ENCODE measurements at regions not wholly inside any gene's neighbourhood (a gene's known extent, or its start where the extent isn't known, plus 50 kb on each side); places are given as distances from the start of the nearest gene placed in this dataset.

GRCh38 chr1:73913025-73913424 is 285.0 kb downstream of the LRRIQ3 start:
- no peak for TF ChIP-seq ZFP30 (CRISPR knock-in tag; IDR thresholded peaks at IDR 0.05)
- no peak for TF ChIP-seq TOX (CRISPR knock-in tag; IDR thresholded peaks at IDR 0.05; ENCODE audit: borderline replicate concordance)
- no peak for TF ChIP-seq ZNF70 (CRISPR knock-in tag; IDR thresholded peaks at IDR 0.05)
